Activated CD8-positive, alpha-beta memory T cell treated with anti-CD3 and anti-CD28 coated beads, Interleukin-2, amount 50 U/mL, for 48 hours (primary cell): ENCODE measurements at regions not wholly inside any gene's neighbourhood (a gene's known extent, or its start where the extent isn't known, plus 50 kb on each side); places are given as distances from the start of the nearest gene placed in this dataset.
A peak's percentile ranks its signal among the peaks of the same experiment; 100 is the strongest.

Source experiments
- DNase-seq: peaks from one replicate; pipeline ENCODE4 v3.0.0-alpha.2; 2020

- DNase-seq = no peak
These were observed 70.0 kb upstream of the INPP5A start for GRCh38 chr10:132467464-132468149.

GRCh38 chr10:132468216-132468615 lies 69.4 kb upstream of the INPP5A start:
- no peak for DNase-seq

- DNase-seq = no peak
These were observed 68.9 kb upstream of the INPP5A start for GRCh38 chr10:132468651-132469050.

GRCh38 chr10:132469197-132469884 lies 68.2 kb upstream of the INPP5A start:
- DNase-seq = no peak

- peak; percentile 53 for DNase-seq
These were observed 67.0 kb upstream of the INPP5A start for GRCh38 chr10:132470410-132471124.

- DNase-seq = no peak
These were observed 66.5 kb upstream of the INPP5A start for GRCh38 chr10:132471125-132471451.

- DNase-seq = no peak
These were observed 66.1 kb upstream of the INPP5A start for GRCh38 chr10:132471484-132471883.

GRCh38 chr10:132475086-132475485 lies 62.5 kb upstream of the INPP5A start:
- no peak for DNase-seq

GRCh38 chr10:132476146-132477065 lies 61.2 kb upstream of the INPP5A start:
- no peak for DNase-seq

- no peak for DNase-seq
These were observed 60.6 kb upstream of the INPP5A start for GRCh38 chr10:132477066-132477397.

- DNase-seq = no peak
These were observed 59.9 kb upstream of the INPP5A start for GRCh38 chr10:132477398-132478340.

- DNase-seq = no peak
These were observed 59.1 kb upstream of the INPP5A start for GRCh38 chr10:132478341-132479023.

GRCh38 chr10:132479024-132479602 lies 58.5 kb upstream of the INPP5A start:
- no peak for DNase-seq

GRCh38 chr10:132479603-132480221 lies 57.9 kb upstream of the INPP5A start:
- no peak for DNase-seq

- DNase-seq = no peak
These were observed 57.2 kb upstream of the INPP5A start for GRCh38 chr10:132480356-132480755.

GRCh38 chr10:132481690-132482089 lies 55.9 kb upstream of the INPP5A start:
- DNase-seq = no peak

- no peak for DNase-seq
These were observed 55.3 kb upstream of the INPP5A start for GRCh38 chr10:132482090-132482800.

- DNase-seq = no peak
These were observed 54.2 kb upstream of the INPP5A start for GRCh38 chr10:132483394-132483793.

- no peak for DNase-seq
These were observed 52.7 kb upstream of the INPP5A start for GRCh38 chr10:132484922-132485321.

GRCh38 chr10:132485391-132485790 lies 52.2 kb upstream of the INPP5A start:
- DNase-seq = no peak
